Neural cell (in vitro differentiated cells): ENCODE measurements at regions not wholly inside any gene's neighbourhood (a gene's known extent, or its start where the extent isn't known, plus 50 kb on each side); places are given as distances from the start of the nearest gene placed in this dataset.

Experiments
- H2AFZ ChIP-seq: fragments of 200-600, 300-800 bp; sonication (generic), shearing (Covaris generic); 2 replicates; pipeline ENCODE4 v1.6.0; 2014; ENCODE audit warnings: low read depth, mild to moderate bottlenecking, antibody characterized with exemption, low read length, moderate library complexity
- H3F3A ChIP-seq: fragments of 200-600 bp; shearing (Covaris generic); 2 replicates; pipeline ENCODE4 v1.6.1; 2016; ENCODE audit warnings: mild to moderate bottlenecking, moderate library complexity, mixed read lengths, antibody characterized with exemption, low read length; ENCODE audit not compliant: insufficient read depth, poor library complexity, severe bottlenecking
- H3K27ac ChIP-seq: fragments of 200-600, 300-800 bp; sonication (generic), shearing (Covaris generic); 2 replicates; pipeline ENCODE4 v1.5.1; 2014; ENCODE audit warnings: mild to moderate bottlenecking, low read length, moderate library complexity
- H3K27me3 ChIP-seq: fragments of 300-800, 200-600 bp; sonication (generic), shearing (Covaris generic); 2 replicates; pipeline ENCODE4 v1.6.0; 2014; ENCODE audit warnings: mild to moderate bottlenecking, low read depth, low read length, moderate library complexity; ENCODE audit not compliant: insufficient read depth
- H3K36me3 ChIP-seq: fragments of 300-800, 200-600 bp; sonication (generic), shearing (Covaris generic); 2 replicates; pipeline ENCODE4 v1.5.1; 2014; ENCODE audit warnings: mild to moderate bottlenecking, antibody characterized with exemption, low read length, moderate library complexity; ENCODE audit not compliant: insufficient read depth
- H3K4me2 ChIP-seq: fragments of 300-800, 200-600 bp; sonication (generic), shearing (Covaris generic); 2 replicates; pipeline ENCODE4 v1.6.0; 2014; ENCODE audit warnings: mild to moderate bottlenecking, low read length
- H3K4me3 ChIP-seq: fragments of 300-800, 200-600 bp; sonication (generic), shearing (Covaris generic); 2 replicates; pipeline ENCODE4 v1.5.1; 2014; ENCODE audit warnings: mild to moderate bottlenecking, low read length, moderate library complexity
- H3K79me2 ChIP-seq: fragments of 200-600 bp; shearing (Covaris generic); replicated peaks from 2 replicates; pipeline ENCODE4 v1.6.0; 2014; ENCODE audit warnings: mild to moderate bottlenecking, low read length, moderate library complexity; ENCODE audit not compliant: insufficient read depth
- H3K9ac ChIP-seq: fragments of 300-800, 200-600 bp; sonication (generic), shearing (Covaris generic); 2 replicates; pipeline ENCODE4 v1.6.1; 2016; ENCODE audit warnings: mild to moderate bottlenecking, low read length, mixed read lengths
- H3K9me2 ChIP-seq: fragments of 200-600 bp; shearing (Covaris generic); 2 replicates; pipeline ENCODE4 v1.6.1; 2016; ENCODE audit warnings: mild to moderate bottlenecking, low read length, mixed read lengths; ENCODE audit not compliant: insufficient read depth
- H3K9me3 ChIP-seq: fragments of 200-600, 300-800 bp; sonication (generic), shearing (Covaris generic); 2 replicates; pipeline ENCODE4 v1.6.1; 2016; ENCODE audit warnings: mild to moderate bottlenecking, mixed run types, low read length, moderate library complexity, mixed read lengths
- H4K20me1 ChIP-seq: fragments of 200-600 bp; shearing (Covaris generic); 2 replicates; pipeline ENCODE4 v1.6.1; 2016; ENCODE audit warnings: mild to moderate bottlenecking, mixed run types; ENCODE audit not compliant: insufficient read depth
- CTCF ChIP-seq: fragments of 450-650 bp; IDR thresholded peaks from 2 replicates; pipeline ENCODE4 v1.5.1; 2014; ENCODE audit warnings: antibody characterized with exemption, mild to moderate bottlenecking, moderate library complexity; ENCODE audit not compliant: poor library complexity, severe bottlenecking
- EP300 ChIP-seq: fragments of 450-650 bp; conservative IDR thresholded peaks from 2 replicates; pipeline ENCODE4 v1.6.1; 2014; ENCODE audit warnings: antibody characterized with exemption, mild to moderate bottlenecking, moderate library complexity; ENCODE audit not compliant: poor library complexity, severe bottlenecking
- EZH2 ChIP-seq: fragments of 200-600, 300-800 bp; shearing (Covaris generic), sonication (generic); IDR thresholded peaks from 2 replicates; pipeline ENCODE4 v1.6.1; 2014; ENCODE audit warnings: antibody characterized with exemption, low read length, borderline replicate concordance, mild to moderate bottlenecking; ENCODE audit not compliant: insufficient read depth, poor library complexity, severe bottlenecking
- MXI1 ChIP-seq: fragments of 450-650 bp; conservative IDR thresholded peaks from 2 replicates; pipeline ENCODE4 v1.6.1; 2014; ENCODE audit warnings: antibody characterized with exemption, mild to moderate bottlenecking; ENCODE audit not compliant: poor library complexity, severe bottlenecking
- POLR2AphosphoS5 ChIP-seq: IDR thresholded peaks from 2 replicates; pipeline ENCODE4 v1.6.1; 2012
- RAD21 ChIP-seq: fragments of 450-650 bp; conservative IDR thresholded peaks from 2 replicates; pipeline ENCODE4 v1.6.1; 2014; ENCODE audit warnings: antibody characterized with exemption, mild to moderate bottlenecking, moderate library complexity
- SMC3 ChIP-seq: fragments of 450-650 bp; conservative IDR thresholded peaks from 2 replicates; pipeline ENCODE4 v1.6.1; 2014; ENCODE audit warnings: antibody characterized with exemption, mild to moderate bottlenecking, moderate library complexity; ENCODE audit not compliant: poor library complexity
- TAF1 ChIP-seq: IDR thresholded peaks from 2 replicates; pipeline ENCODE4 v1.6.1; 2012; ENCODE audit warnings: low read depth
- TF ChIP-seq, protein P1 (sequence below): IDR thresholded peaks from 2 replicates; pipeline ENCODE4 v1.6.1; 2012; ENCODE audit warnings: borderline replicate concordance

DNA sequence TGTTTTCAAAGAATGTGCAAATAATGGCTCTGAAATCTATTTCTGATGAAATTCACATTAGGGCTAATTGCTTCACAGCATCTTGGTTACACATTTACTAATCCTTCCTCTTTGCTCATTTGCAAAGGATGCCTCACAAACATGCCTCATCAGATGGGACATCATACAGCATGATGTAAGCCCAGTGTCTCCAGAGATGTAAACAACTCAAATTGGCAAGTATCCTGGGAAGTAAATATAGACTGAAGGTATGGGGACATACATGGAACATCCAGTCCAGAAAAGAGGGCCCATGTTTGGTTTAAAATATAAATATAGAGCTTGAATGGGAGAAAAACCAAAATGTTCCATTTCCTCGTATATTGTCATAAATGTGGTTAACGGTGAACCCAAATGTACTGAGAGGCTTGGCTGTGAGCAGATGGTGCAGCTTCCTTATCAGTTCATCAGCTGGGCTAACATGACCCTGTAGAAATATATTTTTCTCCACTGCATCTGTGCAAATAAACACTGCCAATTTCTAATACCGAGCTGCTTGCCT, 142.9 kb upstream of the NUDT7 start:
- H3K9me3 ChIP-seq, result no peaks in the 10 kb centered on the region
- H3K9ac ChIP-seq, result no peak overlapping the region
- H3K79me2 ChIP-seq, result no peaks in the 10 kb centered on the region
- no peak overlapping the region for H3K27ac ChIP-seq
- no peaks in the 10 kb centered on the region for H3K27me3 ChIP-seq
- H3K36me3 ChIP-seq, result no peaks in the 10 kb centered on the region
- no peak overlapping the region for H3K4me3 ChIP-seq
- H3K9me2 ChIP-seq, result no peaks in the 10 kb centered on the region
- TF ChIP-seq, protein P1, sequence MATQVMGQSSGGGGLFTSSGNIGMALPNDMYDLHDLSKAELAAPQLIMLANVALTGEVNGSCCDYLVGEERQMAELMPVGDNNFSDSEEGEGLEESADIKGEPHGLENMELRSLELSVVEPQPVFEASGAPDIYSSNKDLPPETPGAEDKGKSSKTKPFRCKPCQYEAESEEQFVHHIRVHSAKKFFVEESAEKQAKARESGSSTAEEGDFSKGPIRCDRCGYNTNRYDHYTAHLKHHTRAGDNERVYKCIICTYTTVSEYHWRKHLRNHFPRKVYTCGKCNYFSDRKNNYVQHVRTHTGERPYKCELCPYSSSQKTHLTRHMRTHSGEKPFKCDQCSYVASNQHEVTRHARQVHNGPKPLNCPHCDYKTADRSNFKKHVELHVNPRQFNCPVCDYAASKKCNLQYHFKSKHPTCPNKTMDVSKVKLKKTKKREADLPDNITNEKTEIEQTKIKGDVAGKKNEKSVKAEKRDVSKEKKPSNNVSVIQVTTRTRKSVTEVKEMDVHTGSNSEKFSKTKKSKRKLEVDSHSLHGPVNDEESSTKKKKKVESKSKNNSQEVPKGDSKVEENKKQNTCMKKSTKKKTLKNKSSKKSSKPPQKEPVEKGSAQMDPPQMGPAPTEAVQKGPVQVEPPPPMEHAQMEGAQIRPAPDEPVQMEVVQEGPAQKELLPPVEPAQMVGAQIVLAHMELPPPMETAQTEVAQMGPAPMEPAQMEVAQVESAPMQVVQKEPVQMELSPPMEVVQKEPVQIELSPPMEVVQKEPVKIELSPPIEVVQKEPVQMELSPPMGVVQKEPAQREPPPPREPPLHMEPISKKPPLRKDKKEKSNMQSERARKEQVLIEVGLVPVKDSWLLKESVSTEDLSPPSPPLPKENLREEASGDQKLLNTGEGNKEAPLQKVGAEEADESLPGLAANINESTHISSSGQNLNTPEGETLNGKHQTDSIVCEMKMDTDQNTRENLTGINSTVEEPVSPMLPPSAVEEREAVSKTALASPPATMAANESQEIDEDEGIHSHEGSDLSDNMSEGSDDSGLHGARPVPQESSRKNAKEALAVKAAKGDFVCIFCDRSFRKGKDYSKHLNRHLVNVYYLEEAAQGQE, result no peak
- no peak for TF ChIP-seq TAF1
- no peak for TF ChIP-seq RAD21
- no peak for TF ChIP-seq SMC3
- TF ChIP-seq MXI1, result no peak
- no peak for TF ChIP-seq POLR2AphosphoS5
- TF ChIP-seq EP300, result no peak
- no peak for TF ChIP-seq EZH2
- TF ChIP-seq CTCF, result no peak
- H4K20me1 ChIP-seq, result no peaks in the 10 kb centered on the region
- H3F3A ChIP-seq, result no peaks in the 10 kb centered on the region
- H2AFZ ChIP-seq, result no peak overlapping the region
- no peak overlapping the region for H3K4me2 ChIP-seq

GRCh38 chr16:77581706-77582105, 140.6 kb upstream of the NUDT7 start:
- Histone ChIP-seq H3K4me2 (no peak overlapping the region), H3K9ac (no peak overlapping the region), H3K9me3 (no peaks in the 10 kb centered on the region), H3K9me2 (no peaks in the 10 kb centered on the region), H2AFZ (no peak overlapping the region), H3K27me3 (no peaks in the 10 kb centered on the region), H4K20me1 (no peaks in the 10 kb centered on the region), H3F3A (no peaks in the 10 kb centered on the region), H3K79me2 (no peaks in the 10 kb centered on the region), H3K27ac (no peak overlapping the region), H3K4me3 (no peak overlapping the region), H3K36me3 (no peaks in the 10 kb centered on the region)
- TF ChIP-seq, protein P1, result no peak
- no peak for TF ChIP-seq POLR2AphosphoS5
- no peak for TF ChIP-seq EP300
- TF ChIP-seq SMC3, result no peak
- no peak for TF ChIP-seq TAF1
- TF ChIP-seq MXI1, result no peak
- TF ChIP-seq RAD21, result no peak
- no peak for TF ChIP-seq CTCF
- no peak for TF ChIP-seq EZH2
